SK-N-SH treated with all-trans-retinoic acid at 6 μM for 48 hours (cell line): ENCODE measurements at regions not wholly inside any gene's neighbourhood (a gene's known extent, or its start where the extent isn't known, plus 50 kb on each side); places are given as distances from the start of the nearest gene placed in this dataset.

Experiments
- ATAC-seq: fragments of 200-7000 bp; cut with Tn5 transposase; 3 replicates; pipeline ENCODE4 v1.9.1; 2020; ENCODE audit warnings: mild to moderate bottlenecking, moderate library complexity
- ARNTL ChIP-seq: fragments of 450-650 bp; formaldehyde crosslinking; IDR thresholded peaks from 2 replicates; pipeline ENCODE4 v1.5.0; 2020; ENCODE audit warnings: low read depth, mild to moderate bottlenecking, moderate library complexity, borderline replicate concordance
- BACH2 ChIP-seq: fragments of 250-450 bp; sonication (Bioruptor Pico); IDR thresholded peaks from 2 replicates; pipeline ENCODE4 v1.9.0; 2021; ENCODE audit warnings: mild to moderate bottlenecking, borderline replicate concordance
- CSDC2 ChIP-seq: fragments of 250-450 bp; sonication (Bioruptor Pico); IDR thresholded peaks from 2 replicates; pipeline ENCODE4 v1.5.0; 2020; ENCODE audit warnings: mild to moderate bottlenecking, moderate library complexity
- ESRRG ChIP-seq: fragments of 250-450 bp; sonication (Bioruptor Pico); IDR thresholded peaks from 2 replicates; pipeline ENCODE4 v1.6.1; 2021; ENCODE audit warnings: mild to moderate bottlenecking
- ISL1 ChIP-seq: fragments of 250-450 bp; sonication (Bioruptor Pico); IDR thresholded peaks from 2 replicates; pipeline ENCODE4 v2.1.2; 2022; ENCODE audit warnings: mild to moderate bottlenecking, moderate library complexity
- OSR1 ChIP-seq: fragments of 250-450 bp; sonication (Bioruptor Pico); IDR thresholded peaks from 2 replicates; pipeline ENCODE4 v1.8.0; 2022; ENCODE audit warnings: moderate library complexity, mild to moderate bottlenecking, inconsistent platforms
- PPARA ChIP-seq: fragments of 250-450 bp; sonication (Bioruptor Pico); IDR thresholded peaks from 2 replicates; pipeline ENCODE4 v1.5.0; 2020; ENCODE audit warnings: mild to moderate bottlenecking, borderline replicate concordance
- RARB ChIP-seq: fragments of 250-450 bp; sonication (Bioruptor Pico); IDR thresholded peaks from 2 replicates; pipeline ENCODE4 v1.8.0; 2021; ENCODE audit warnings: mild to moderate bottlenecking, moderate library complexity
- SNAI2 ChIP-seq: fragments of 250-450 bp; sonication (Bioruptor Pico); IDR thresholded peaks from 2 replicates; pipeline ENCODE4 v1.5.0; 2020; ENCODE audit warnings: mild to moderate bottlenecking, moderate library complexity
- TCF4 ChIP-seq: fragments of 250-450 bp; sonication (Bioruptor Pico); IDR thresholded peaks from 2 replicates; pipeline ENCODE4 v1.8.0; 2021; ENCODE audit warnings: mild to moderate bottlenecking, moderate library complexity, borderline replicate concordance
- TOX ChIP-seq: fragments of 250-450 bp; sonication (Bioruptor Pico); IDR thresholded peaks from 2 replicates; pipeline ENCODE4 v1.8.0; 2021; ENCODE audit warnings: mild to moderate bottlenecking, moderate library complexity, borderline replicate concordance
- TSHZ2 ChIP-seq: fragments of 250-450 bp; sonication (Bioruptor Pico); IDR thresholded peaks from 2 replicates; pipeline ENCODE4 v1.5.0; 2020; ENCODE audit warnings: mild to moderate bottlenecking, moderate library complexity
- ZC3H10 ChIP-seq: fragments of 250-450 bp; sonication (Bioruptor Pico); IDR thresholded peaks from 2 replicates; pipeline ENCODE4 v1.5.1; 2021; ENCODE audit warnings: mild to moderate bottlenecking, moderate library complexity
- ZFP3 ChIP-seq: fragments of 250-450 bp; sonication (Bioruptor Pico); IDR thresholded peaks from 2 replicates; pipeline ENCODE4 v1.5.0; 2020; ENCODE audit warnings: mild to moderate bottlenecking, moderate library complexity
- ZFP30 ChIP-seq: fragments of 450-650 bp; formaldehyde crosslinking; IDR thresholded peaks from 2 replicates; pipeline ENCODE4 v1.5.0; 2022; ENCODE audit warnings: mild to moderate bottlenecking, moderate library complexity
- ZNF565 ChIP-seq: fragments of 450-650 bp; formaldehyde crosslinking; conservative IDR thresholded peaks from 2 replicates; pipeline ENCODE4 v1.5.0; 2020; ENCODE audit warnings: low read depth, mild to moderate bottlenecking, moderate library complexity
- ZNF70 ChIP-seq: fragments of 450-650 bp; formaldehyde crosslinking; IDR thresholded peaks from 2 replicates; pipeline ENCODE4 v1.5.0; 2020; ENCODE audit warnings: mild to moderate bottlenecking, moderate library complexity
- TF ChIP-seq, protein P1 (sequence below): fragments of 250-450 bp; sonication (Bioruptor Pico); IDR thresholded peaks from 2 replicates; pipeline ENCODE4 v1.5.1; 2021; ENCODE audit warnings: mild to moderate bottlenecking, moderate library complexity
- TF ChIP-seq, protein P2 (sequence below): fragments of 250-450 bp; sonication (Bioruptor Pico); IDR thresholded peaks from 2 replicates; pipeline ENCODE4 v1.8.0; 2021; ENCODE audit warnings: low read depth, mild to moderate bottlenecking, moderate library complexity, borderline replicate concordance
- TF ChIP-seq, protein P3 (sequence below): fragments of 250-450 bp; sonication (Bioruptor Pico); IDR thresholded peaks from 2 replicates; pipeline ENCODE4 v1.5.1; 2020; ENCODE audit warnings: low read depth, mild to moderate bottlenecking, moderate library complexity
- TF ChIP-seq, protein P4 (sequence below): fragments of 250-450 bp; sonication (Bioruptor Pico); IDR thresholded peaks from 2 replicates; pipeline ENCODE4 v1.8.0; 2020; ENCODE audit warnings: mild to moderate bottlenecking, moderate library complexity, borderline replicate concordance

DNA sequence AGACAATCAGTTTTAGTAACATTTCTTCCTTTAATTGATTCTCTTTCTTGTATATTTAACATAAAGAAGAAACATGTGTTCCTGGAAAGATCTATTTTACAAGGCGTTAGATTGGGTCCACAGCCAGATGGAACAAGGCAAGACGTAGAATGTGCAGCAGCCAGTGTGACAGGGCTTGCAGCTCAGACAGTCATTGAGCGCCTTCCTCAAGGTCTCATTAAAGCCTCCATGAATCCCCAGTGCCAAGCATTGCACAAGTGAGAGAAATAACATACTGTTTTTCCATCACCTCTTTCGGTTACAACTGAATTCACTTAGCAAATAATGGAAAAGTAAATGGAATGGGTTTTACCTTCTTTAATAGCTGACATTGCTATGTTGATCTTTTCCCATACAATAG is 292.5 kb downstream of the USP46 start:
- TF ChIP-seq BACH2 (CRISPR knock-in tag) (no peak), ZNF70 (no peak), TSHZ2 (no peak), ESRRG (CRISPR knock-in tag) (no peak), ZNF565 (CRISPR knock-in tag) (no peak), PPARA (no peak), CSDC2 (CRISPR knock-in tag) (no peak), TCF4 (CRISPR knock-in tag) (no peak), TOX (CRISPR knock-in tag) (no peak), ZFP30 (CRISPR knock-in tag) (no peak), ISL1 (CRISPR knock-in tag) (no peak), ZC3H10 (CRISPR knock-in tag) (no peak), RARB (CRISPR knock-in tag) (no peak), ARNTL (CRISPR knock-in tag) (no peak), ZFP3 (CRISPR knock-in tag) (no peak), OSR1 (CRISPR knock-in tag) (no peak)
- TF ChIP-seq, protein P1, sequence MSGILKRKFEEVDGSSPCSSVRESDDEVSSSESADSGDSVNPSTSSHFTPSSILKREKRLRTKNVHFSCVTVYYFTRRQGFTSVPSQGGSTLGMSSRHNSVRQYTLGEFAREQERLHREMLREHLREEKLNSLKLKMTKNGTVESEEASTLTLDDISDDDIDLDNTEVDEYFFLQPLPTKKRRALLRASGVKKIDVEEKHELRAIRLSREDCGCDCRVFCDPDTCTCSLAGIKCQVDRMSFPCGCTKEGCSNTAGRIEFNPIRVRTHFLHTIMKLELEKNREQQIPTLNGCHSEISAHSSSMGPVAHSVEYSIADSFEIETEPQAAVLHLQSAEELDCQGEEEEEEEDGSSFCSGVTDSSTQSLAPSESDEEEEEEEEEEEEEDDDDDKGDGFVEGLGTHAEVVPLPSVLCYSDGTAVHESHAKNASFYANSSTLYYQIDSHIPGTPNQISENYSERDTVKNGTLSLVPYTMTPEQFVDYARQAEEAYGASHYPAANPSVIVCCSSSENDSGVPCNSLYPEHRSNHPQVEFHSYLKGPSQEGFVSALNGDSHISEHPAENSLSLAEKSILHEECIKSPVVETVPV (CRISPR knock-in tag), result no peak
- TF ChIP-seq, protein P2, sequence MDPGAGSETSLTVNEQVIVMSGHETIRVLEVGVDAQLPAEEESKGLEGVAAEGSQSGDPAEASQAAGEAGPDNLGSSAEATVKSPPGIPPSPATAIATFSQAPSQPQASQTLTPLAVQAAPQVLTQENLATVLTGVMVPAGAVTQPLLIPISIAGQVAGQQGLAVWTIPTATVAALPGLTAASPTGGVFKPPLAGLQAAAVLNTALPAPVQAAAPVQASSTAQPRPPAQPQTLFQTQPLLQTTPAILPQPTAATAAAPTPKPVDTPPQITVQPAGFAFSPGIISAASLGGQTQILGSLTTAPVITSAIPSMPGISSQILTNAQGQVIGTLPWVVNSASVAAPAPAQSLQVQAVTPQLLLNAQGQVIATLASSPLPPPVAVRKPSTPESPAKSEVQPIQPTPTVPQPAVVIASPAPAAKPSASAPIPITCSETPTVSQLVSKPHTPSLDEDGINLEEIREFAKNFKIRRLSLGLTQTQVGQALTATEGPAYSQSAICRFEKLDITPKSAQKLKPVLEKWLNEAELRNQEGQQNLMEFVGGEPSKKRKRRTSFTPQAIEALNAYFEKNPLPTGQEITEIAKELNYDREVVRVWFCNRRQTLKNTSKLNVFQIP (CRISPR knock-in tag), result no peak
- TF ChIP-seq, protein P3, sequence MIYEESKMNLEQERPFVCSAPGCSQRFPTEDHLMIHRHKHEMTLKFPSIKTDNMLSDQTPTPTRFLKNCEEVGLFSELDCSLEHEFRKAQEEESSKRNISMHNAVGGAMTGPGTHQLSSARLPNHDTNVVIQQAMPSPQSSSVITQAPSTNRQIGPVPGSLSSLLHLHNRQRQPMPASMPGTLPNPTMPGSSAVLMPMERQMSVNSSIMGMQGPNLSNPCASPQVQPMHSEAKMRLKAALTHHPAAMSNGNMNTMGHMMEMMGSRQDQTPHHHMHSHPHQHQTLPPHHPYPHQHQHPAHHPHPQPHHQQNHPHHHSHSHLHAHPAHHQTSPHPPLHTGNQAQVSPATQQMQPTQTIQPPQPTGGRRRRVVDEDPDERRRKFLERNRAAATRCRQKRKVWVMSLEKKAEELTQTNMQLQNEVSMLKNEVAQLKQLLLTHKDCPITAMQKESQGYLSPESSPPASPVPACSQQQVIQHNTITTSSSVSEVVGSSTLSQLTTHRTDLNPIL (CRISPR knock-in tag), result no peak
- ATAC-seq, result no peak

DNA sequence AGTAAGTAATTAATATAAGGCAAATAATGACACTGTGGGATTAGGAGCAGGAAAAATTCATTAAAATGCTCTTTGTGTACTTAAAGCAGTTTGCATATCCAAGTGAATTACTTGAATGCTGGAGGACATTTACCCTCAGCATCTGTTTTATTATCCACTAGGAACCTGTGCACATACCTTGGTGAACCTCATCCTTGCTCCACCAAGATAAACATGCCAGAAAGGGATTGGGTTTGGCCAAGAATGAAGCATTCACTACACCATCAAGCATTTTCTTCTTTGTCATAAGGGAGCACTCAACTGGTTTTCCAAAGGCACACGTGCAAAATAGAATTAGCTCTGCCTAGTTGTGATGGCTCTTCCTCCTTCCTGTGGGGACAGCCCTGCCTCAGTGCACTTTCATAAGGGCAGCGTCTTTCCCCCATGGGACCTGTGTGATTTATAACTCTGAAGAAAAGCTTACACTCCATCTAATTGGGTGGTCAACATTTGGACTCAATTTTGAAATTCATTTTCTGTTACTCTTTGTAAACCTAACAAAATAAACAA is 291.7 kb downstream of the USP46 start:
- ATAC-seq, result no peak
- TF ChIP-seq TSHZ2 (no peak), CSDC2 (CRISPR knock-in tag) (no peak), TOX (CRISPR knock-in tag) (no peak), ZC3H10 (CRISPR knock-in tag) (no peak), OSR1 (CRISPR knock-in tag) (no peak), SNAI2 (CRISPR knock-in tag) (no peak), BACH2 (CRISPR knock-in tag) (no peak), PPARA (no peak), ESRRG (CRISPR knock-in tag) (no peak), ZNF70 (no peak), ARNTL (CRISPR knock-in tag) (no peak), ISL1 (CRISPR knock-in tag) (no peak), ZFP30 (CRISPR knock-in tag) (no peak), RARB (CRISPR knock-in tag) (no peak)
- TF ChIP-seq, protein P2 (CRISPR knock-in tag), result no peak
- TF ChIP-seq, protein P1 (CRISPR knock-in tag), result no peak
- TF ChIP-seq, protein P4, sequence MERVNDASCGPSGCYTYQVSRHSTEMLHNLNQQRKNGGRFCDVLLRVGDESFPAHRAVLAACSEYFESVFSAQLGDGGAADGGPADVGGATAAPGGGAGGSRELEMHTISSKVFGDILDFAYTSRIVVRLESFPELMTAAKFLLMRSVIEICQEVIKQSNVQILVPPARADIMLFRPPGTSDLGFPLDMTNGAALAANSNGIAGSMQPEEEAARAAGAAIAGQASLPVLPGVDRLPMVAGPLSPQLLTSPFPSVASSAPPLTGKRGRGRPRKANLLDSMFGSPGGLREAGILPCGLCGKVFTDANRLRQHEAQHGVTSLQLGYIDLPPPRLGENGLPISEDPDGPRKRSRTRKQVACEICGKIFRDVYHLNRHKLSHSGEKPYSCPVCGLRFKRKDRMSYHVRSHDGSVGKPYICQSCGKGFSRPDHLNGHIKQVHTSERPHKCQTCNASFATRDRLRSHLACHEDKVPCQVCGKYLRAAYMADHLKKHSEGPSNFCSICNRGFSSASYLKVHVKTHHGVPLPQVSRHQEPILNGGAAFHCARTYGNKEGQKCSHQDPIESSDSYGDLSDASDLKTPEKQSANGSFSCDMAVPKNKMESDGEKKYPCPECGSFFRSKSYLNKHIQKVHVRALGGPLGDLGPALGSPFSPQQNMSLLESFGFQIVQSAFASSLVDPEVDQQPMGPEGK (CRISPR knock-in tag), result no peak
